Fibroblast of lung (primary cell): ENCODE measurements at regions not wholly inside any gene's neighbourhood (a gene's known extent, or its start where the extent isn't known, plus 50 kb on each side); places are given as distances from the start of the nearest gene placed in this dataset.

ENCODE experiments used
- DNase-seq, 2 donors: peaks; one replicate each; pipeline versions ENCODE4 v3.0.0 to v3.0.0-alpha.2; 2010; ENCODE audit warnings: low read depth in 2 of 2
- H2AFZ ChIP-seq: 2 replicates; pipeline ENCODE4 v1.5.1; 2012; ENCODE audit warnings: low read length, control low read depth, inconsistent platforms
- H3K27ac ChIP-seq: 2 replicates; pipeline ENCODE4 v1.5.1; 2011; ENCODE audit warnings: low read length, control low read depth; ENCODE audit not compliant: insufficient read depth
- H3K27me3 ChIP-seq: 2 replicates; pipeline ENCODE4 v1.5.1; 2011; ENCODE audit warnings: mild to moderate bottlenecking, low read length; ENCODE audit not compliant: control insufficient read depth, insufficient read depth
- H3K36me3 ChIP-seq: 2 replicates; pipeline ENCODE4 v1.5.1; 2011; ENCODE audit warnings: low read length; ENCODE audit not compliant: control insufficient read depth, insufficient read depth
- H3K4me1 ChIP-seq: 2 replicates; pipeline ENCODE4 v1.5.1; 2011; ENCODE audit warnings: low read length; ENCODE audit not compliant: control insufficient read depth, insufficient read depth; ENCODE audit errors: extremely low read depth
- H3K4me2 ChIP-seq: 2 replicates; pipeline ENCODE4 v1.5.1; 2011; ENCODE audit warnings: low read length, control low read depth; ENCODE audit not compliant: insufficient read depth; ENCODE audit errors: extremely low read depth
- H3K4me3 ChIP-seq, 4 experiments: fragments of 200-600 bp in 1 of 4; sonication (generic) in 1 of 4; replicated peaks in 1 of 4; 2 replicates each; pipeline ENCODE4 v1.5.1; 2011 to 2016; ENCODE audit warnings: low read length in 4 of 4, low read depth in 3 of 4, mild to moderate bottlenecking in 3 of 4, control low read depth in 2 of 4, inconsistent platforms in 1 of 4, mixed read lengths in 1 of 4; ENCODE audit not compliant: insufficient read depth in 1 of 4; ENCODE audit errors: control extremely low read depth in 1 of 4
- H3K79me2 ChIP-seq: 2 replicates; pipeline ENCODE4 v1.5.1; 2012; ENCODE audit warnings: mild to moderate bottlenecking, low read length, inconsistent platforms; ENCODE audit not compliant: control insufficient read depth, insufficient read depth
- H3K9ac ChIP-seq: 2 replicates; pipeline ENCODE4 v1.5.1; 2011; ENCODE audit warnings: mild to moderate bottlenecking, low read length, control low read depth; ENCODE audit not compliant: insufficient read depth
- H3K9me3 ChIP-seq: 2 replicates; pipeline ENCODE4 v1.5.1; 2012; ENCODE audit warnings: low read depth, low read length; ENCODE audit not compliant: control insufficient read depth, insufficient read depth
- H4K20me1 ChIP-seq: 2 replicates; pipeline ENCODE4 v1.5.1; 2011; ENCODE audit warnings: low read length; ENCODE audit not compliant: control insufficient read depth, insufficient read depth; ENCODE audit errors: extremely low read depth
- EZH2 ChIP-seq: IDR thresholded peaks from 2 replicates; pipeline ENCODE4 v1.5.1; 2012; ENCODE audit warnings: low read length, control low read depth, mild to moderate bottlenecking; ENCODE audit errors: missing control alignments
- TF ChIP-seq, protein P1 (sequence below), 2 donors: IDR thresholded peaks in 1 of 2; conservative IDR thresholded peaks in 1 of 2; 1 replicate in 1 of 2; 2 replicates in 1 of 2; pipeline ENCODE4 v1.5.1; 2011 to 2012; ENCODE audit warnings: low read length in 2 of 2, control low read depth in 1 of 2, inconsistent platforms in 1 of 2, low read depth in 1 of 2, mild to moderate bottlenecking in 1 of 2

DNA sequence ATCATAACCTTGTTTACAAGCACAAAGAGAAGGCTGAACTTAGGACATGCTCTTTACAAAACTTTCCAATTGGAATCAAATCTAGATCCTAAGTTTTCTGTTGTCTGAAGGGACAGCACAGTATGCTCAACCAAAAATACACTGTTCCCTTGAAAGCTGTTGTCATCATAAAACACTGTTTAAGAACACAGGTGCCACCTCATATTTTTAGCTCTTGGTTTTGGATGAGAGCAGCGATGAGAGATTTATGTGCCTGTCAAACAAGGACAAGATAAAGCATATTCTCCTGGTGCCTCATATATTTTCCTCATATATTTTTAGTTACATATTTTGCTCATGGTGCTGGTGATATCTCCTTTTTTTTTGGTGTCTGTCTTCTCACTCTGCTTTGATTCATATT, 788.4 kb downstream of the AACS start:
- H3K27me3 ChIP-seq, result no peaks in the 10 kb centered on the region
- H4K20me1 ChIP-seq, result no peaks in the 10 kb centered on the region
- DNase-seq, result no peak
- TF ChIP-seq EZH2, result no peak
- TF ChIP-seq, protein P1, sequence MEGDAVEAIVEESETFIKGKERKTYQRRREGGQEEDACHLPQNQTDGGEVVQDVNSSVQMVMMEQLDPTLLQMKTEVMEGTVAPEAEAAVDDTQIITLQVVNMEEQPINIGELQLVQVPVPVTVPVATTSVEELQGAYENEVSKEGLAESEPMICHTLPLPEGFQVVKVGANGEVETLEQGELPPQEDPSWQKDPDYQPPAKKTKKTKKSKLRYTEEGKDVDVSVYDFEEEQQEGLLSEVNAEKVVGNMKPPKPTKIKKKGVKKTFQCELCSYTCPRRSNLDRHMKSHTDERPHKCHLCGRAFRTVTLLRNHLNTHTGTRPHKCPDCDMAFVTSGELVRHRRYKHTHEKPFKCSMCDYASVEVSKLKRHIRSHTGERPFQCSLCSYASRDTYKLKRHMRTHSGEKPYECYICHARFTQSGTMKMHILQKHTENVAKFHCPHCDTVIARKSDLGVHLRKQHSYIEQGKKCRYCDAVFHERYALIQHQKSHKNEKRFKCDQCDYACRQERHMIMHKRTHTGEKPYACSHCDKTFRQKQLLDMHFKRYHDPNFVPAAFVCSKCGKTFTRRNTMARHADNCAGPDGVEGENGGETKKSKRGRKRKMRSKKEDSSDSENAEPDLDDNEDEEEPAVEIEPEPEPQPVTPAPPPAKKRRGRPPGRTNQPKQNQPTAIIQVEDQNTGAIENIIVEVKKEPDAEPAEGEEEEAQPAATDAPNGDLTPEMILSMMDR (conservative IDR thresholded peaks at IDR 0.05 in 1 of 2, IDR thresholded peaks at IDR 0.05 in 1 of 2; ENCODE audit: low read depth in 1 of 2, low read length in 2 of 2), result no peak
- no peak overlapping the region for H3K9ac ChIP-seq
- H3K9me3 ChIP-seq, result no peaks in the 10 kb centered on the region
- no peaks in the 10 kb centered on the region for H3K4me1 ChIP-seq
- no peak overlapping the region for H3K27ac ChIP-seq
- no peaks in the 10 kb centered on the region for H3K79me2 ChIP-seq
- no peaks in the 10 kb centered on the region for H3K36me3 ChIP-seq
- H3K4me3 ChIP-seq, result no peak overlapping the region
- no peak overlapping the region for H2AFZ ChIP-seq
- no peak overlapping the region for H3K4me2 ChIP-seq

DNA sequence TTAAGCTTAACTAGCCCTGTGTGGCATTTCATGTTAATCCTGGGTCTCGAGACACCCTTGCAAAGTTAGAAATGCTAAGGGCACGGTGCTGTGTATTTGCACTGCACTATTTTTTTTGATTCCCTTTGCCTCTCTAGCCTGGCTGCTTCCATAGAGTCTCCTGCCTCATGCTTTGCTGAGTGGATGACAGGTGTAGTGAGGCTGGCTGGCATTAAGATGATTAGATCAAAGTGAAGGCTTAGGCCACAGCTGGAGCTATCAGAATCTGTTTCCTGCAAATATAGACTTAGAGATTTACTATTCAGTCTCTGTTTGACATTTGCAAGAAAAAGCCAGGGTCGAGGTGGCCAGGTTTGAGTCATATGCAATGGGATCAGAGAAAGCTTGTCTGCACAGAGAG, 791.1 kb downstream of the AACS start:
- no peak overlapping the region for H3K4me3 ChIP-seq
- H3K9me3 ChIP-seq, result no peaks in the 10 kb centered on the region
- no peaks in the 10 kb centered on the region for H3K27me3 ChIP-seq
- H4K20me1 ChIP-seq, result no peaks in the 10 kb centered on the region
- no peak overlapping the region for H3K27ac ChIP-seq
- no peak overlapping the region for H3K9ac ChIP-seq
- H3K4me1 ChIP-seq, result no peaks in the 10 kb centered on the region
- no peak overlapping the region for H3K4me2 ChIP-seq
- H3K36me3 ChIP-seq, result no peaks in the 10 kb centered on the region
- H2AFZ ChIP-seq, result no peak overlapping the region
- no peaks in the 10 kb centered on the region for H3K79me2 ChIP-seq
- no peak for DNase-seq
- no peak for TF ChIP-seq EZH2
- TF ChIP-seq, protein P1 (conservative IDR thresholded peaks at IDR 0.05 in 1 of 2, IDR thresholded peaks at IDR 0.05 in 1 of 2; ENCODE audit: low read depth in 1 of 2, low read length in 2 of 2), result no peak

DNA sequence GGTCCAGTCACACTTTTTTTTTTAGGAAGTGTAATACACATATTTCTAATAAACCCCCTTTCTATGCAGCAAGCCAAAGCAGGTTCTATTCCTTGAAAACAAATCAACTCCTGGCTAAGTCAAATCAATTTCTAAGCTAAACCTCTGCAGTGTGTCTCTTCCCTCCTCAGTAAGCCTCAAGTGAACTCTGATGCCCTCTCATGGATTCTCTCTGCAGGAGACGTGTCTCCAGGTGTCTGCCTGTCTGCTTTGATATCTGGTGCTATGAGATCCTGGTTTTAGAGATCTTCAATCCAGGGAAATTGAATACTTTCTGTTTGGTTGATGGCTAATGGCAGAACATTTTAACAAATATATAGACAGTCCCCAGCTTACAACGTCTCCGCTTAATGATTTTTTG, 791.7 kb downstream of the AACS start:
- no peak for DNase-seq
- Histone ChIP-seq H3K79me2 (no peaks in the 10 kb centered on the region), H3K36me3 (no peaks in the 10 kb centered on the region), H3K9me3 (no peaks in the 10 kb centered on the region), H3K9ac (no peak overlapping the region), H3K4me2 (no peak overlapping the region), H3K27ac (no peak overlapping the region), H2AFZ (no peak overlapping the region), H3K27me3 (no peaks in the 10 kb centered on the region), H3K4me1 (no peaks in the 10 kb centered on the region), H4K20me1 (no peaks in the 10 kb centered on the region), H3K4me3 (no peak overlapping the region)
- TF ChIP-seq, protein P1 (conservative IDR thresholded peaks at IDR 0.05 in 1 of 2, IDR thresholded peaks at IDR 0.05 in 1 of 2; ENCODE audit: low read depth in 1 of 2, low read length in 2 of 2), result no peak
- TF ChIP-seq EZH2, result no peak
